ENCODE measurements at regions not wholly inside any gene's neighbourhood (a gene's known extent, or its start where the extent isn't known, plus 50 kb on each side); places are given as distances from the start of the nearest gene placed in this dataset.

DNA sequence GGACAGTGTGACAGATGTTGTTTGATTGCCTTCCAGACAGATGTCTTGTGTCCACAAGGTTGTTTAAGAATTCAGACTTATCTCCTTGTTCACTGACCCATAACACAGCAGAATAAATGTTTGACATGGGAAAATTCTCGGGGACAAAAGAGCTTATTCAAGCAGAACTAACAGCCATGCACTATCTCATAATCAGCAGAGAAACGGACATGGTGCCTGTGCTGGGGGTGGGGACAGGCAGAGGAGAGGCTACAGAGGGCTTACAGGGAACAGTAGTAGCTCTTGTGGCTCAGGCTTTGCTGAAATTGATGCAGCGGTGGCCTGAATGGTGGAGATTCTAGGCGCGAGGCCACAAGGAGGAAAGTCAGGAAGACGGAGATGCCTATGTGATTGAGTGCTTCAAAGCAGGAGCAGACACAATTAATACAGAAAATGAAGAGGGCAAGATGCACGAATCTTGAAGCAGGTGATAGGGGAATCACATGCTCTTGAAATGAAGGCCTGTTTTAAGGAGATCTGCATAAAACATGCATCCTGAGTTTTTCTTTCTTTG is 62.0 kb upstream of the CAB39 start:
- Histone ChIP-seq H3K36me3 (ENCODE audit: control insufficient read depth, insufficient read depth, low read length) (no peaks in the 10 kb centered on the region), H3K4me1 (peaks cover 8% of the 10 kb centered on the region; the same call in 1 of the 2 replicates), H3K27me3 (replicated peaks; ENCODE audit: control insufficient read depth, insufficient read depth, low read length) (no peaks in the 10 kb centered on the region), H3K4me3 (ENCODE audit: low read depth, low read length) (no peak overlapping the region), H3K9me3 (no peaks in the 10 kb centered on the region)
- DNase-seq = peak; percentile 59 to 63
- TF ChIP-seq, protein P1, sequence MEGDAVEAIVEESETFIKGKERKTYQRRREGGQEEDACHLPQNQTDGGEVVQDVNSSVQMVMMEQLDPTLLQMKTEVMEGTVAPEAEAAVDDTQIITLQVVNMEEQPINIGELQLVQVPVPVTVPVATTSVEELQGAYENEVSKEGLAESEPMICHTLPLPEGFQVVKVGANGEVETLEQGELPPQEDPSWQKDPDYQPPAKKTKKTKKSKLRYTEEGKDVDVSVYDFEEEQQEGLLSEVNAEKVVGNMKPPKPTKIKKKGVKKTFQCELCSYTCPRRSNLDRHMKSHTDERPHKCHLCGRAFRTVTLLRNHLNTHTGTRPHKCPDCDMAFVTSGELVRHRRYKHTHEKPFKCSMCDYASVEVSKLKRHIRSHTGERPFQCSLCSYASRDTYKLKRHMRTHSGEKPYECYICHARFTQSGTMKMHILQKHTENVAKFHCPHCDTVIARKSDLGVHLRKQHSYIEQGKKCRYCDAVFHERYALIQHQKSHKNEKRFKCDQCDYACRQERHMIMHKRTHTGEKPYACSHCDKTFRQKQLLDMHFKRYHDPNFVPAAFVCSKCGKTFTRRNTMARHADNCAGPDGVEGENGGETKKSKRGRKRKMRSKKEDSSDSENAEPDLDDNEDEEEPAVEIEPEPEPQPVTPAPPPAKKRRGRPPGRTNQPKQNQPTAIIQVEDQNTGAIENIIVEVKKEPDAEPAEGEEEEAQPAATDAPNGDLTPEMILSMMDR (IDR thresholded peaks at IDR 0.05; ENCODE audit: insufficient read depth in 1 of 2, low read depth in 1 of 2, low read length in 1 of 2, severe bottlenecking in 1 of 2, unreplicated experiment in 1 of 2) = no peak
- Mint-ChIP-seq H3K27me3 (ENCODE audit: insufficient read depth, unreplicated experiment) (no peaks in the 10 kb centered on the region), H3K4me3 (ENCODE audit: unreplicated experiment) (peak overlapping the region; percentile 27), H3K27ac (ENCODE audit: unreplicated experiment) (peak overlapping the region; percentile 5), H3K9me3 (ENCODE audit: unreplicated experiment) (no peaks in the 10 kb centered on the region), H3K36me3 (ENCODE audit: insufficient read depth, unreplicated experiment) (no peaks in the 10 kb centered on the region), H3K4me1 (ENCODE audit: low read depth, unreplicated experiment) (peaks cover 12% of the 10 kb centered on the region)
- BruUV-seq (replicated peaks) = no TSS peak
- intact Hi-C loops (cut with micrococcal nuclease; ENCODE audit: unreplicated experiment) = loop anchor here (2.0 to 5.0 kb wide), 2 partner anchors 62 to 148 kb away; partner anchors contain the start of gene CAB39
- ChIA-PET POLR2A (no interaction called here), CTCF (interaction anchor here (0.5 kb wide), 1 partner anchor 10 kb away, joined by 3 read pairs; no protein-coding TSS in a partner anchor)

DNA sequence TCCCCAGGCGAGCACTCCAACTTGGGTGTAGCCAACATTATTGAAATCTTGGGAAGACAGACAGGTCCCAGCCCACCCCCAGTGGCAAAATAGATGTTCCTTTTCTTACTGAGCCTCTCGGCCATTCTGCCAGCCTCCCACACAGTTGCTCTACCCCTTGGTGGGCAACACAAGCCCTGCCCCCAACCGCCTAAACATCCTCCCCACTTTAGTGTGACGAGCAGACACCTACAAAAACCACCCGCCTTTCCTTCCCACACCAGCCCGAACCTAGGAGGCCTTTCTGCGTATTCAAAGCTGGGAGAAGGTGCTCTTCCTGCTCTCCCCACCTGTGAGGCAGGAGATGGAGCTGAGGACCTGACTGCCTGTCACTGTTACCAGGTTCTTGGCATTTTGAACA is 58.6 kb upstream of the CAB39 start:
- no peak overlapping the region for H3K4me3 ChIP-seq (ENCODE audit: low read depth, low read length)
- no peaks in the 10 kb centered on the region for H3K27me3 ChIP-seq (replicated peaks; ENCODE audit: control insufficient read depth, insufficient read depth, low read length)
- no TSS peak for BruUV-seq (replicated peaks)
- no peaks in the 10 kb centered on the region for H3K27me3 Mint-ChIP-seq (ENCODE audit: insufficient read depth, unreplicated experiment)
- no peaks in the 10 kb centered on the region for H3K36me3 Mint-ChIP-seq (ENCODE audit: insufficient read depth, unreplicated experiment)
- no peaks in the 10 kb centered on the region for H3K9me3 ChIP-seq
- H3K4me1 Mint-ChIP-seq (ENCODE audit: low read depth, unreplicated experiment) = peaks cover 12% of the 10 kb centered on the region
- peaks cover 8% of the 10 kb centered on the region; the same call in 1 of the 2 replicates for H3K4me1 ChIP-seq
- H3K27ac Mint-ChIP-seq (ENCODE audit: unreplicated experiment) = no peak overlapping the region
- intact Hi-C loops (cut with micrococcal nuclease; ENCODE audit: unreplicated experiment) = loop anchor here (5.0 kb wide), 1 partner anchor 58 kb away; the partner anchor contains the start of gene CAB39
- no peak for DNase-seq
- POLR2A ChIA-PET = no interaction called here
- TF ChIP-seq, protein P1 (IDR thresholded peaks at IDR 0.05; ENCODE audit: insufficient read depth in 1 of 2, low read depth in 1 of 2, low read length in 1 of 2, severe bottlenecking in 1 of 2, unreplicated experiment in 1 of 2) = no peak
- CTCF ChIA-PET = no interaction called here
- no peak overlapping the region for H3K4me3 Mint-ChIP-seq (ENCODE audit: unreplicated experiment)
- no peaks in the 10 kb centered on the region for H3K36me3 ChIP-seq (ENCODE audit: control insufficient read depth, insufficient read depth, low read length)
- H3K9me3 Mint-ChIP-seq (ENCODE audit: unreplicated experiment) = no peaks in the 10 kb centered on the region

DNA sequence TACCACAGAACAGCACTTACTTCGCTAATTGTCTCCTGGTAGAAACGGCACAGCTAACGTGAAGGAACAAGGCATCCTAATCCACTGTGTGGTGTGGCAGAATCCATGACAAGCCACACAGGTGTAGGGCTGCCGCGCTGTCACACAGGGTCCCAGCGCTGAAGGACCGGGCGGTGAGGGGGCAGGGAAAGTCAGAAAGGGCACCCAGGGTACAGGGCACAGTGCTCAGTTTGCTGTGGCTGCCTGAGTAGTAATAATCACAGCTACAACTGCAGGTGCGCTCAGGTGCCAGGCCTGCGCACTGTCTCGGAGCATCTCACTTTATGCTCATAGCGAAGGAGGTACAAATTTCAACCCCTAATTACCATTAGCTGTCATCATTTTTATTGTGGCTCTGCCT is 55.2 kb upstream of the CAB39 start:
- intact Hi-C loops (cut with micrococcal nuclease; ENCODE audit: unreplicated experiment) = no loop called here
- BruUV-seq (replicated peaks) = no TSS peak
- Histone ChIP-seq H3K4me1 (no peaks in the 10 kb centered on the region), H3K4me3 (ENCODE audit: low read depth, low read length) (no peak overlapping the region), H3K27me3 (replicated peaks; ENCODE audit: control insufficient read depth, insufficient read depth, low read length) (no peaks in the 10 kb centered on the region), H3K36me3 (ENCODE audit: control insufficient read depth, insufficient read depth, low read length) (no peaks in the 10 kb centered on the region), H3K9me3 (no peaks in the 10 kb centered on the region)
- H3K36me3 Mint-ChIP-seq (ENCODE audit: insufficient read depth, unreplicated experiment) = no peaks in the 10 kb centered on the region
- CTCF ChIA-PET = no interaction called here
- H3K9me3 Mint-ChIP-seq (ENCODE audit: unreplicated experiment) = no peaks in the 10 kb centered on the region
- no peak overlapping the region for H3K4me3 Mint-ChIP-seq (ENCODE audit: unreplicated experiment)
- POLR2A ChIA-PET = no interaction called here
- TF ChIP-seq, protein P1 (IDR thresholded peaks at IDR 0.05; ENCODE audit: insufficient read depth in 1 of 2, low read depth in 1 of 2, low read length in 1 of 2, severe bottlenecking in 1 of 2, unreplicated experiment in 1 of 2) = no peak
- H3K27ac Mint-ChIP-seq (ENCODE audit: unreplicated experiment) = no peak overlapping the region
- no peaks in the 10 kb centered on the region for H3K4me1 Mint-ChIP-seq (ENCODE audit: low read depth, unreplicated experiment)
- H3K27me3 Mint-ChIP-seq (ENCODE audit: insufficient read depth, unreplicated experiment) = no peaks in the 10 kb centered on the region
- no peak for DNase-seq
